ENCODE measurements at regions not wholly inside any gene's neighbourhood (a gene's known extent, or its start where the extent isn't known, plus 50 kb on each side); places are given as distances from the start of the nearest gene placed in this dataset.

DNA sequence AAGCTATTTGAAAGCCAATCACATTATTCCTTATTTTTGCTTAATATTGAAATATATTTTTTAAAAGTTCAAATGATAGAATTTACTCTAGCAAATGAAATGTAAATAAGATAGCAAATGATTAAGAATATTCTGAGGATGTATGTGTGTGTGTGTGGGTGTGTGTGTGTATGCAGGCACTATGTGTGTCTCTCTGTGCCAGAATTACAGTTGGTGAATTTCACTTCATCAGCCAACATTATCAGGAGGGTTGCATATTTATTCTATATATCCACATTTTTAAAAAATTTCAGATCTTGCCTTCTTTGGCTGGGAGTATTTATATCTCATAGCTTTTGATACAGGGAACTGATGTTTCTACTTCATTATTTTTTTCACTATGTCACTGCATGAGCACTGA, 274.9 kb upstream of the SOX5 start:
- no peak for DNase-seq
- TF ChIP-seq, protein P1, sequence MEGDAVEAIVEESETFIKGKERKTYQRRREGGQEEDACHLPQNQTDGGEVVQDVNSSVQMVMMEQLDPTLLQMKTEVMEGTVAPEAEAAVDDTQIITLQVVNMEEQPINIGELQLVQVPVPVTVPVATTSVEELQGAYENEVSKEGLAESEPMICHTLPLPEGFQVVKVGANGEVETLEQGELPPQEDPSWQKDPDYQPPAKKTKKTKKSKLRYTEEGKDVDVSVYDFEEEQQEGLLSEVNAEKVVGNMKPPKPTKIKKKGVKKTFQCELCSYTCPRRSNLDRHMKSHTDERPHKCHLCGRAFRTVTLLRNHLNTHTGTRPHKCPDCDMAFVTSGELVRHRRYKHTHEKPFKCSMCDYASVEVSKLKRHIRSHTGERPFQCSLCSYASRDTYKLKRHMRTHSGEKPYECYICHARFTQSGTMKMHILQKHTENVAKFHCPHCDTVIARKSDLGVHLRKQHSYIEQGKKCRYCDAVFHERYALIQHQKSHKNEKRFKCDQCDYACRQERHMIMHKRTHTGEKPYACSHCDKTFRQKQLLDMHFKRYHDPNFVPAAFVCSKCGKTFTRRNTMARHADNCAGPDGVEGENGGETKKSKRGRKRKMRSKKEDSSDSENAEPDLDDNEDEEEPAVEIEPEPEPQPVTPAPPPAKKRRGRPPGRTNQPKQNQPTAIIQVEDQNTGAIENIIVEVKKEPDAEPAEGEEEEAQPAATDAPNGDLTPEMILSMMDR (IDR thresholded peaks at IDR 0.05): no peak
- no peak for TF ChIP-seq EZH2 (IDR thresholded peaks at IDR 0.05; ENCODE audit: borderline replicate concordance, insufficient read depth, low read depth, low read length, poor library complexity, severe bottlenecking)
- Histone ChIP-seq H3K36me3 (replicated peaks in 1 of 2; ENCODE audit: control extremely low read depth in 1 of 2, control insufficient read depth in 1 of 2, extremely low read depth in 1 of 2, insufficient read depth in 2 of 2, low read length in 1 of 2) (no peaks in the 10 kb centered on the region), H2AFZ (ENCODE audit: insufficient read depth, low read depth, low read length, poor library complexity, severe bottlenecking) (no peak overlapping the region), H3K4me1 (ENCODE audit: control insufficient read depth in 2 of 2, insufficient read depth in 2 of 2, low read length in 2 of 2) (no peaks in the 10 kb centered on the region), H3K4me2 (replicated peaks; ENCODE audit: low read depth, low read length, poor library complexity, severe bottlenecking) (no peak overlapping the region), H4K20me1 (ENCODE audit: control insufficient read depth, insufficient read depth, low read length, poor library complexity, severe bottlenecking) (no peaks in the 10 kb centered on the region), H3K4me3 (ENCODE audit: control extremely low read depth in 1 of 5, extremely low read depth in 1 of 5, insufficient read depth in 1 of 5, low read depth in 2 of 5, low read length in 4 of 5) (no peak overlapping the region), H3K27me3 (replicated peaks in 1 of 4; ENCODE audit: control extremely low read depth in 1 of 4, control insufficient read depth in 3 of 4, insufficient read depth in 4 of 4, low read length in 3 of 4) (no peaks in the 10 kb centered on the region), H3K9me3 (ENCODE audit: control extremely low read depth in 1 of 3, control insufficient read depth in 2 of 3, insufficient read depth in 1 of 3, low read length in 2 of 3) (no peaks in the 10 kb centered on the region), H3K79me2 (ENCODE audit: control insufficient read depth, insufficient read depth, low read length) (no peaks in the 10 kb centered on the region), H3K9ac (ENCODE audit: low read length) (no peak overlapping the region), H3K27ac (ENCODE audit: low read length in 2 of 2) (no peak overlapping the region)
- no peaks in the 10 kb centered on the region for H3K27me3 Mint-ChIP-seq
- POLR2A ChIA-PET: no interaction called here
- CTCF ChIA-PET: no interaction called here
- intact Hi-C loops (cut with micrococcal nuclease): no loop called here
- H3K9me3 Mint-ChIP-seq (ENCODE audit: insufficient read depth): no peaks in the 10 kb centered on the region
- no peak overlapping the region for H3K27ac Mint-ChIP-seq
- no peak overlapping the region for H3K4me3 Mint-ChIP-seq
- peaks cover 3% of the 10 kb centered on the region for H3K4me1 Mint-ChIP-seq
- ATAC-seq (ENCODE audit: low read depth): no peak

DNA sequence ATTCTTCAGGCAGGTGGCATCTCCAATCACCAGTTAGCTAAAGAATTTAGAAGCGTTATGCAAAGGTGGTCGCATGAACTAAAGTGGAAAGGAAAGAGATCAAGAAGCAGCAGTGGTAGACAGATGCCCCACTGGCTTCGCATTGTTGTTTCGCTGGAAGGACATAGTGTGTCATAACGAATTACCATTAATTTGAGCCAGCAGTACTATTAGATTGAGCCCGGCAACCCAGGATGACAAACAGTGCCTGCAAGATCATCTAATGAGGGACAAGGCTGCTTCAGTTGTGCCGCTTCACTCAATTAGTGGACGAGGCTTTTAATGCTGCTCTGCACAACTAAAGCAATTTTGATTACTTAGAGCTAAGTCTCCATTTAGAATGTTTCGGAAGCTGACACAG, 274.5 kb upstream of the SOX5 start:
- 100% methylated on average over 7 of the region's 9 CpGs for WGBS (ENCODE audit: insufficient coverage)
- Histone ChIP-seq H3K4me1 (ENCODE audit: control insufficient read depth in 2 of 2, insufficient read depth in 2 of 2, low read length in 2 of 2) (no peaks in the 10 kb centered on the region), H3K9me3 (ENCODE audit: control extremely low read depth in 1 of 3, control insufficient read depth in 2 of 3, insufficient read depth in 1 of 3, low read length in 2 of 3) (no peaks in the 10 kb centered on the region), H3K4me2 (replicated peaks; ENCODE audit: low read depth, low read length, poor library complexity, severe bottlenecking) (no peak overlapping the region), H3K27ac (ENCODE audit: low read length in 2 of 2) (no peak overlapping the region), H2AFZ (ENCODE audit: insufficient read depth, low read depth, low read length, poor library complexity, severe bottlenecking) (no peak overlapping the region), H4K20me1 (ENCODE audit: control insufficient read depth, insufficient read depth, low read length, poor library complexity, severe bottlenecking) (no peaks in the 10 kb centered on the region), H3K27me3 (replicated peaks in 1 of 4; ENCODE audit: control extremely low read depth in 1 of 4, control insufficient read depth in 3 of 4, insufficient read depth in 4 of 4, low read length in 3 of 4) (no peaks in the 10 kb centered on the region), H3K79me2 (ENCODE audit: control insufficient read depth, insufficient read depth, low read length) (no peaks in the 10 kb centered on the region), H3K4me3 (ENCODE audit: control extremely low read depth in 1 of 5, extremely low read depth in 1 of 5, insufficient read depth in 1 of 5, low read depth in 2 of 5, low read length in 4 of 5) (no peak overlapping the region), H3K36me3 (replicated peaks in 1 of 2; ENCODE audit: control extremely low read depth in 1 of 2, control insufficient read depth in 1 of 2, extremely low read depth in 1 of 2, insufficient read depth in 2 of 2, low read length in 1 of 2) (no peaks in the 10 kb centered on the region), H3K9ac (ENCODE audit: low read length) (no peak overlapping the region)
- H3K27ac Mint-ChIP-seq: no peak overlapping the region
- ChIA-PET CTCF (no interaction called here), POLR2A (no interaction called here)
- H3K4me3 Mint-ChIP-seq: no peak overlapping the region
- TF ChIP-seq, protein P1 (IDR thresholded peaks at IDR 0.05): no peak
- no peak for TF ChIP-seq EZH2 (IDR thresholded peaks at IDR 0.05; ENCODE audit: borderline replicate concordance, insufficient read depth, low read depth, low read length, poor library complexity, severe bottlenecking)
- no peaks in the 10 kb centered on the region for H3K27me3 Mint-ChIP-seq
- DNase-seq (no peak), ATAC-seq (ENCODE audit: low read depth) (no peak)
- H3K4me1 Mint-ChIP-seq: peaks cover 3% of the 10 kb centered on the region
- intact Hi-C loops (cut with micrococcal nuclease): no loop called here
- no peaks in the 10 kb centered on the region for H3K9me3 Mint-ChIP-seq (ENCODE audit: insufficient read depth)
